Transverse colon (tissue), 4 donors: ENCODE measurements at regions not wholly inside any gene's neighbourhood (a gene's known extent, or its start where the extent isn't known, plus 50 kb on each side); places are given as distances from the start of the nearest gene placed in this dataset.
"Not testable (repeated sequence)": the region's sequence is repeated elsewhere in the genome, so short reads cannot be mapped to it uniquely, and the experiment has no call there.

Experiments used
- DNase-seq: peaks from one replicate; pipeline ENCODE4 v3.0.0-alpha.2; 2019
- H3K27ac ChIP-seq, 4 donors: fragments of 200-600 bp; sonication (generic); 2 replicates each; pipeline ENCODE4 v1.5.1; 2016 to 2018; ENCODE audit warnings: inconsistent platforms in 4 of 4
- H3K27me3 ChIP-seq: fragments of 200-600 bp; sonication (generic); 2 replicates; pipeline ENCODE4 v1.5.1; 2017; ENCODE audit warnings: inconsistent platforms
- H3K36me3 ChIP-seq, 4 donors: fragments of 200-600 bp; sonication (generic); 2 replicates each; pipeline ENCODE4 v1.5.1; 2017 to 2019; ENCODE audit warnings: inconsistent platforms in 4 of 4
- H3K4me1 ChIP-seq, 4 donors: fragments of 200-600 bp; sonication (generic); 2 replicates each; pipeline ENCODE4 v1.5.1; 2017 to 2020; ENCODE audit warnings: inconsistent platforms in 4 of 4
- H3K4me3 ChIP-seq, 4 donors: fragments of 200-600 bp; sonication (generic); 1 replicate in 1 of 4; 2 replicates in 3 of 4; pipeline versions ENCODE4 v1.5.1 to v1.6.1; 2017 to 2019; ENCODE audit warnings: inconsistent platforms in 4 of 4
- H3K9me3 ChIP-seq, 2 donors: fragments of 200-600 bp; sonication (generic); 2 replicates each; pipeline ENCODE4 v1.5.1; 2017 to 2019; ENCODE audit warnings: inconsistent platforms in 2 of 2
- EP300 ChIP-seq: sonication (generic); formaldehyde crosslinking; IDR thresholded peaks from one replicate; pipeline ENCODE4 v1.6.1; 2017; ENCODE audit warnings: antibody characterized with exemption, low read depth
- POLR2A ChIP-seq: fragments of 450-650 bp; IDR thresholded peaks from one replicate; pipeline ENCODE4 v1.6.1; 2016; ENCODE audit warnings: antibody characterized with exemption, mild to moderate bottlenecking, moderate library complexity
- POLR2AphosphoS5 ChIP-seq, 3 donors: sonication (generic); formaldehyde crosslinking; IDR thresholded peaks; one replicate each; pipeline ENCODE4 v1.6.1; 2016; ENCODE audit warnings: antibody characterized with exemption in 3 of 3
- WGBS, 2 donors: methylation state at CpG; one replicate each; pipeline ENCODE4 v1.1.5; 2018; ENCODE audit warnings: low coverage in 1 of 2; 5-methylcytosine and 5-hydroxymethylcytosine counted together
- in situ Hi-C, 4 donors: fragments of 200-750 bp; cut with MboI; loops; one replicate each; pipeline versions ENCODE4 v1.15.0 to v1.15.1; 2017; ENCODE audit warnings: low sequenced_read_pairs in 3 of 4, low pct_ligation_motif_present in 1 of 4, low pct_unique_long_range_greater_than_20kb in 1 of 4
- intact Hi-C: fragments of 100-400 bp; cut with DNase I; formaldehyde crosslinking; loops from one replicate; pipeline ENCODE4 v1.15.1; 2023; ENCODE audit warnings: low total_unique reads
- TF ChIP-seq, protein P1 (sequence below), 5 experiments: fragments of 200-600 bp in 3 of 5; fragments of 450-650 bp in 2 of 5; sonication (generic) in 3 of 5; IDR thresholded peaks; 1 replicate in 2 of 5; 2 replicates in 3 of 5; pipeline ENCODE4 v1.5.1; 2016 to 2017; ENCODE audit warnings: antibody characterized with exemption in 5 of 5, inconsistent platforms in 3 of 5, mild to moderate bottlenecking in 2 of 5, moderate library complexity in 1 of 5

- no peak overlapping the region for H3K4me3 ChIP-seq
- no peak for DNase-seq
- in situ Hi-C loops: no loop called here
- H3K27me3 ChIP-seq: no peaks in the 10 kb centered on the region
- H3K4me1 ChIP-seq: no peaks in the 10 kb centered on the region
- H3K36me3 ChIP-seq: no peaks in the 10 kb centered on the region
- peaks cover 0 to 12% of the 10 kb centered on the region in 2 donors for H3K9me3 ChIP-seq
- TF ChIP-seq POLR2A (no peak), EP300 (no peak), POLR2AphosphoS5 (IDR thresholded peaks at IDR 0.05) (no peak)
- TF ChIP-seq, protein P1, sequence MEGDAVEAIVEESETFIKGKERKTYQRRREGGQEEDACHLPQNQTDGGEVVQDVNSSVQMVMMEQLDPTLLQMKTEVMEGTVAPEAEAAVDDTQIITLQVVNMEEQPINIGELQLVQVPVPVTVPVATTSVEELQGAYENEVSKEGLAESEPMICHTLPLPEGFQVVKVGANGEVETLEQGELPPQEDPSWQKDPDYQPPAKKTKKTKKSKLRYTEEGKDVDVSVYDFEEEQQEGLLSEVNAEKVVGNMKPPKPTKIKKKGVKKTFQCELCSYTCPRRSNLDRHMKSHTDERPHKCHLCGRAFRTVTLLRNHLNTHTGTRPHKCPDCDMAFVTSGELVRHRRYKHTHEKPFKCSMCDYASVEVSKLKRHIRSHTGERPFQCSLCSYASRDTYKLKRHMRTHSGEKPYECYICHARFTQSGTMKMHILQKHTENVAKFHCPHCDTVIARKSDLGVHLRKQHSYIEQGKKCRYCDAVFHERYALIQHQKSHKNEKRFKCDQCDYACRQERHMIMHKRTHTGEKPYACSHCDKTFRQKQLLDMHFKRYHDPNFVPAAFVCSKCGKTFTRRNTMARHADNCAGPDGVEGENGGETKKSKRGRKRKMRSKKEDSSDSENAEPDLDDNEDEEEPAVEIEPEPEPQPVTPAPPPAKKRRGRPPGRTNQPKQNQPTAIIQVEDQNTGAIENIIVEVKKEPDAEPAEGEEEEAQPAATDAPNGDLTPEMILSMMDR (IDR thresholded peaks at IDR 0.05): no peak
- no peak overlapping the region for H3K27ac ChIP-seq
- intact Hi-C loops: no loop called here
These were observed 973.7 kb downstream of the MCTP2 start for GRCh38 chr15:95205077-95205476.

DNA sequence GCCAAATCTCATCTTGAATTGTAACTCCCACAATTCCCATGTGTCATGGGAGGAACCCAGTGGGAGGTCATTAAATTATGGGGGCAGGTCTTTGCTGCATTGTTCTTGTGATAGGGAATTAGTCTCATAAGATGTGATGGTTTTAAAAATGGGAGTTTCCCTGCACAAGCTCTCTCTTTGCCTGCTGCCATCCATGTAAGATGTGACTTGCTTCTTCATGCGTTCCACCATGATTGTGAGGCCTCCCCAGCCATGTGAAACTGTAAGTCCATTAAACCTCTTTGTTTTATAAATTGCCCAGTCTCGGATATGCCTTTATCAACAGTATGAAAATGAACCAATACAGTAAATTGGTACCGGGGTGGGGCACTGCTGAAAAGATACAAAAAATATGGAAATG is 974.5 kb downstream of the MCTP2 start:
- intact Hi-C loops, H3K4me3 ChIP-seq, DNase-seq, in situ Hi-C loops, H3K4me1 ChIP-seq, H3K27ac ChIP-seq, H3K9me3 ChIP-seq, H3K27me3 ChIP-seq, H3K36me3 ChIP-seq: not testable (repeated sequence)
- 79 to 100% methylated on average over 1 to 3 of the region's 3 CpGs for WGBS, 2 donors

- WGBS, 2 donors: 66 to 85% methylated on average over 4 of the region's 4 CpGs
- no peaks in the 10 kb centered on the region for H3K36me3 ChIP-seq
- in situ Hi-C loops (no loop called here), intact Hi-C loops (no loop called here)
- no peak overlapping the region for H3K27ac ChIP-seq
- no peaks in the 10 kb centered on the region for H3K4me1 ChIP-seq
- peaks cover 4 to 9% of the 10 kb centered on the region in 2 donors for H3K9me3 ChIP-seq
- H3K4me3 ChIP-seq: no peak overlapping the region
- no peaks in the 10 kb centered on the region for H3K27me3 ChIP-seq
- DNase-seq: no peak
- TF ChIP-seq POLR2AphosphoS5 (IDR thresholded peaks at IDR 0.05) (no peak), POLR2A (no peak), EP300 (no peak)
- TF ChIP-seq, protein P1 (IDR thresholded peaks at IDR 0.05): no peak
These were observed 976.7 kb downstream of the MCTP2 start for GRCh38 chr15:95208071-95208470.

GRCh38 chr15:95208988-95209387 is 977.6 kb downstream of the MCTP2 start:
- TF ChIP-seq, protein P1 (IDR thresholded peaks at IDR 0.05): no peak
- TF ChIP-seq POLR2AphosphoS5 (IDR thresholded peaks at IDR 0.05) (no peak), EP300 (no peak)
- intact Hi-C loops: no loop called here
- in situ Hi-C loops: no loop called here

DNA sequence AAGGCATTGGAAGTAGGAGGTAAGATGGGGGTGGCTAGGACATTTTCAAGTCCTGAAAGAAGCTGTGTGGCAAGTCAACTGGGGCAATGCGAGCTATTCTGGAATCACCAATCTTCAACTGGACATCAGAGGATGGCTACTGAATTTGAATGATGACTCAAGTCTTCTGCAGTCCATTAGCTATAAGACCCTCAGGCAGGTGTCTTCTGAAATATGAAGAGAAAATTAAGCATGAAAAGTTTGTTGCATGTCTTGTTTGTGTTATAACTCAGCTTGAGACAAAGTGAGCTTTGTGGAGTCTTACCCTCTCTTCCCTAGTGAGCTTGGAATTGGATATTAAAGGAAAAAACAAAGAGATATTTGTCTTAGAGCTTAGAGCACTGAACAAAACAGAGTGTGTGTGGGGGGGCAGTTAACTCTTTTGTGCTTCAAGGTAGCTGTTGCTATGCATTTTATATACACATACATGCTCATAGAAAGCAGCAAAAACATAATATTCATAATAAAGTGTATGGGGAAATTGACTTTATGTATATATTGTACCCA is 979.1 kb downstream of the MCTP2 start:
- in situ Hi-C loops (no loop called here), intact Hi-C loops (no loop called here)
- TF ChIP-seq EP300 (no peak), POLR2A (no peak), POLR2AphosphoS5 (IDR thresholded peaks at IDR 0.05) (no peak)
- TF ChIP-seq, protein P1 (IDR thresholded peaks at IDR 0.05): no peak
- no peaks in the 10 kb centered on the region for H3K36me3 ChIP-seq
- no peaks in the 10 kb centered on the region for H3K4me1 ChIP-seq
- H3K27ac ChIP-seq: no peak overlapping the region
- no peak overlapping the region for H3K4me3 ChIP-seq
- no peak for DNase-seq
- WGBS, 2 donors: 88 to 100% methylated on average over 1 of the region's 1 CpG
- H3K27me3 ChIP-seq: no peaks in the 10 kb centered on the region
- peaks cover 4 to 9% of the 10 kb centered on the region in 2 donors for H3K9me3 ChIP-seq

More at GRCh38 chr15:95208988-95209387, 977.6 kb downstream of the MCTP2 start:
- peaks cover 4 to 9% of the 10 kb centered on the region in 2 donors for H3K9me3 ChIP-seq
- no peaks in the 10 kb centered on the region for H3K36me3 ChIP-seq
- no peak overlapping the region for H3K27ac ChIP-seq
- H3K27me3 ChIP-seq: no peaks in the 10 kb centered on the region
- no peak overlapping the region for H3K4me3 ChIP-seq
- H3K4me1 ChIP-seq: no peaks in the 10 kb centered on the region
- no peak for DNase-seq
